ENCODE measurements at regions not wholly inside any gene's neighbourhood (a gene's known extent, or its start where the extent isn't known, plus 50 kb on each side); places are given as distances from the start of the nearest gene placed in this dataset.

DNA sequence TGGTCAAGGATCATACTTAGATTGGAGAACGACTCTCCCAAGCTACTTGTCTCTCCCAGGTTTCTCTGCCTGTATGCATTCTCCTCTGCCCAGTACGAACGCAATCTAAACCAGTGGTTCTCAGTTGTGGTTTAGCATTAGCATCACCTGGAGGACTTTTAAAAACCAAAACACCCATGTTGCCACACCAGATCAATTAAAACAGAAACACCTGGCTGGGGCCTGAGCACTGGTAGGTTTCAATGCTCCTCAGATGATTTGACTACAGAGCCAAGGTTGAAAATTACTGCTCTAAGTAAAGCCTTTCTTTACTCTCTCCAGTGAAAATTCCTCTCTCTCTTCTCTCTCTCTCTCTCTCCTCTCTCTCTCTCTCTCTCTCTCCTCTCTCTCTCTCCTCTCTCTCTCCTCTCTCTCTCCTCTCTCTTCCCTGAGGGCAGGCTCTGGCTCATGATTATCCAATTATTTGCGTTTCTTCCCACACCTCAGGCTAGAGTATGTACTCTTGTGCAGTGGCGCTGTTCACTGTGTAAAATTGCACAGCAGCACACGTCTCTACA lies 153.7 kb upstream of the FGF13 start:
- H3K79me2 ChIP-seq (replicated peaks; ENCODE audit: insufficient read depth), result no peaks in the 10 kb centered on the region

DNA sequence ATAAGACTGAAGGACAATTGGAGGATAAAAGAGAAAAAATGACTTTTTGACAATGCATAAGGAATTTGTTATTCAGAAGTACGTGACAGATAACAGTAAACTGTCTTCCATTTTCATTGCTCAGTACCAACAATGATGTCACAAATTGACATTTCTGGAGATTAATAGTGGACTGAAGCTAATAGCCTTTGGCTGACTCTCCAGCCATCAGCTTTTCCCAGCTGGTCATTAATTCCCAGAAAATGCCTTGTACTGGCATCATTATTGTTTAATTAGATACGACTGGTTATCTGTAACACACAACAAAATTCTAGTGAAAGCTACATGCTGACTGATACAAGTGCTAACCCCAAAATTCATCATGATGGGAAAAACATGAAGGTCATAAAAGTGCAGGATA lies 147.9 kb upstream of the FGF13 start:
- H3F3A ChIP-seq (replicated peaks; ENCODE audit: low read depth), result no peaks in the 10 kb centered on the region
- H4K20me1 ChIP-seq (replicated peaks; ENCODE audit: insufficient read depth), result no peaks in the 10 kb centered on the region
- no peaks in the 10 kb centered on the region for H3K27me3 ChIP-seq (ENCODE audit: insufficient read depth)
- H3K27me3 Mint-ChIP-seq (ENCODE audit: insufficient read depth, low read depth, poor library complexity), result no peaks in the 10 kb centered on the region
- peaks cover 4% of the 10 kb centered on the region; the same call in 1 of the 3 replicates for H3K4me1 Mint-ChIP-seq
- H3K4me3 Mint-ChIP-seq, result no peak overlapping the region
- no peak overlapping the region for H3K27ac ChIP-seq (ENCODE audit: low read depth)
- no peak overlapping the region for H2AFZ ChIP-seq
- H3K4me2 ChIP-seq, result no peak overlapping the region
- no peaks in the 10 kb centered on the region for H3K79me2 ChIP-seq (replicated peaks; ENCODE audit: insufficient read depth)
- H3K4me1 ChIP-seq (ENCODE audit: insufficient read depth), result no peaks in the 10 kb centered on the region
- H3K36me3 Mint-ChIP-seq (ENCODE audit: low read depth), result no peaks in the 10 kb centered on the region
- ATAC-seq (no peak), DNase-seq (ENCODE audit: low spot score) (no peak)
- no peaks in the 10 kb centered on the region for H3K9me3 Mint-ChIP-seq
- no peak overlapping the region for H3K4me3 ChIP-seq
- TF ChIP-seq NANOG (IDR thresholded peaks at IDR 0.05; ENCODE audit: borderline replicate concordance) (no peak), CREB1 (CRISPR knock-in tag; IDR thresholded peaks at IDR 0.05; ENCODE audit: low read depth) (no peak), ZNF114 (CRISPR knock-in tag; IDR thresholded peaks at IDR 0.05) (no peak), REST (IDR thresholded peaks at IDR 0.05; ENCODE audit: unreplicated experiment) (no peak), JUNB (IDR thresholded peaks at IDR 0.05; ENCODE audit: unreplicated experiment) (no peak)
- no peak overlapping the region for H3K27ac Mint-ChIP-seq
- no peaks in the 10 kb centered on the region for H3K9me2 ChIP-seq (ENCODE audit: insufficient read depth)
- no peaks in the 10 kb centered on the region for H3K36me3 ChIP-seq (ENCODE audit: insufficient read depth)

More for the DNA sequence above, 153.7 kb upstream of the FGF13 start:
- Mint-ChIP-seq H3K4me1 (peaks cover 5% of the 10 kb centered on the region), H3K27ac (no peak overlapping the region), H3K27me3 (ENCODE audit: insufficient read depth, low read depth, poor library complexity) (no peaks in the 10 kb centered on the region), H3K4me3 (no peak overlapping the region), H3K36me3 (ENCODE audit: low read depth) (no peaks in the 10 kb centered on the region), H3K9me3 (no peaks in the 10 kb centered on the region)
- no peaks in the 10 kb centered on the region for H3F3A ChIP-seq (replicated peaks; ENCODE audit: low read depth)
- H2AFZ ChIP-seq, result no peak overlapping the region
- H3K4me3 ChIP-seq, result no peak overlapping the region
- H3K36me3 ChIP-seq (ENCODE audit: insufficient read depth), result no peaks in the 10 kb centered on the region
- TF ChIP-seq EZH2phosphoT487 (IDR thresholded peaks at IDR 0.05; ENCODE audit: unreplicated experiment) (no peak), REST (IDR thresholded peaks at IDR 0.05; ENCODE audit: unreplicated experiment) (no peak)
- no peak for ATAC-seq
- no peaks in the 10 kb centered on the region for H3K4me1 ChIP-seq (ENCODE audit: insufficient read depth)
- H4K20me1 ChIP-seq (replicated peaks; ENCODE audit: insufficient read depth), result no peaks in the 10 kb centered on the region
- no peak overlapping the region for H3K4me2 ChIP-seq
- H3K9me2 ChIP-seq (ENCODE audit: insufficient read depth), result no peaks in the 10 kb centered on the region
- no peaks in the 10 kb centered on the region for H3K27me3 ChIP-seq (ENCODE audit: insufficient read depth)
- no peak for DNase-seq (ENCODE audit: low spot score)
- H3K27ac ChIP-seq (ENCODE audit: low read depth), result no peak overlapping the region
